ENCODE measurements at regions not wholly inside any gene's neighbourhood (a gene's known extent, or its start where the extent isn't known, plus 50 kb on each side); places are given as distances from the start of the nearest gene placed in this dataset.

DNA sequence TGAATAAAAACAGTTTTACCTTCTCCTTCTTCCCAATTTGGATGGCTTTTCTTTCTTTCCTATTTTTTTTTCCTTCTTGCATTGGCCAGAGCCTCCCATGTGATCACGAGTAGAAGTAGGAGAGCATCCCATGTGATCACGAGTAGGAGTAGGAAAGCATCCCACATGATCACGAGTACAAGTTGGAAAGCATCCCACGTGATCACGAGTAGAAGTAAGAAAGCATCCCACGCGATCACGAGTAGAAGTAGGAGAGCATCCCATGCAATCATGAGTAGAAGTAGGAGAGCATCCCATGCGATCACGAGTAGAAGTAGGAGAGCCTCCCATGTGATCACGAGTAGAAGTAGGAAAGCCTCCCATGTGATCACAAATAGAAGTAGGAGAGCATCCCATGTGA, 218.6 kb downstream of the DLL1 start:
- TF ChIP-seq SUZ12 (IDR thresholded peaks at IDR 0.05; ENCODE audit: extremely low read depth, insufficient read depth, insufficient read length) = no peak
- TF ChIP-seq YY1 (IDR thresholded peaks at IDR 0.05; ENCODE audit: insufficient read depth, insufficient read length) = no peak

Measured in NT2/D1 (cell line).